OCI-LY7 (cell line): ENCODE measurements at regions not wholly inside any gene's neighbourhood (a gene's known extent, or its start where the extent isn't known, plus 50 kb on each side); places are given as distances from the start of the nearest gene placed in this dataset.

ENCODE experiments used
- BruUV-seq: library from RNA; stranded (reverse); fragments of 400-500 nt; replicated peaks from 2 replicates; lab custom pipeline; 2021; lab: Mats Ljungman, UMichigan
- CTCF ChIA-PET: fragments of 300-600 bp; sonication (Branson Sonifier 250); formaldehyde crosslinking; loops from one replicate; lab custom pipeline; 2022; ENCODE audit warnings: antibody characterized with exemption; ENCODE audit not compliant: unreplicated experiment; lab: Charles Lee
- POLR2A ChIA-PET: fragments of 300-600 bp; sonication (Branson Sonifier 250); formaldehyde crosslinking; loops from one replicate; lab custom pipeline; 2022; ENCODE audit warnings: antibody characterized with exemption; lab: Charles Lee
- DNase-seq: peaks from one replicate; pipeline ENCODE4 v3.0.0-alpha.2; 2015; ENCODE audit warnings: low spot score
- H2AFZ ChIP-seq: fragments of 200-600 bp; sonication (generic), shearing (Covaris generic); 2 replicates; pipeline ENCODE4 v1.6.1; 2014; ENCODE audit warnings: mild to moderate bottlenecking, antibody characterized with exemption, low read length, moderate library complexity
- H3K27ac ChIP-seq: fragments of 200-600 bp; sonication (generic); 2 replicates; pipeline ENCODE4 v1.5.1; 2014; ENCODE audit warnings: mixed run types, low read depth, mild to moderate bottlenecking, moderate library complexity, low read length, inconsistent platforms; ENCODE audit not compliant: poor library complexity, severe bottlenecking
- H3K36me3 ChIP-seq: fragments of 200-600 bp; sonication (generic); 2 replicates; pipeline ENCODE4 v1.6.1; 2014; ENCODE audit warnings: mild to moderate bottlenecking, antibody characterized with exemption, low read length, moderate library complexity, mixed read lengths; ENCODE audit not compliant: insufficient read depth
- H3K4me1 ChIP-seq: fragments of 200-600 bp; sonication (generic); 2 replicates; pipeline ENCODE4 v1.5.1; 2014; ENCODE audit warnings: mild to moderate bottlenecking, low read length; ENCODE audit not compliant: insufficient read depth, poor library complexity, severe bottlenecking
- H3K4me2 ChIP-seq: fragments of 200-600 bp; sonication (generic); 2 replicates; pipeline ENCODE4 v1.6.1; 2014; ENCODE audit warnings: mild to moderate bottlenecking, low read length
- H3K4me3 ChIP-seq: fragments of 200-600 bp; sonication (generic); 2 replicates; pipeline ENCODE4 v1.5.1; 2014; ENCODE audit warnings: mild to moderate bottlenecking, low read depth, low read length; ENCODE audit not compliant: poor library complexity, severe bottlenecking
- H3K79me2 ChIP-seq: fragments of 200-600 bp; sonication (generic); 2 replicates; pipeline ENCODE4 v1.6.1; 2016; ENCODE audit warnings: low read depth, mild to moderate bottlenecking, low read length, moderate library complexity, mixed read lengths; ENCODE audit not compliant: insufficient read depth
- H3K9me2 ChIP-seq: fragments of 200-600 bp; sonication (generic); 2 replicates; pipeline ENCODE4 v1.6.1; 2016; ENCODE audit warnings: mild to moderate bottlenecking, low read length, mixed read lengths; ENCODE audit not compliant: insufficient read depth
- H3K9me3 ChIP-seq: fragments of 200-600 bp; sonication (generic); 2 replicates; pipeline ENCODE4 v1.6.1; 2014; ENCODE audit warnings: mild to moderate bottlenecking, mixed run types, low read length, mixed read lengths
- H4K20me1 ChIP-seq: fragments of 200-600 bp; sonication (generic); 2 replicates; pipeline ENCODE4 v1.6.1; 2014; ENCODE audit warnings: mild to moderate bottlenecking, antibody characterized with exemption, low read length, moderate library complexity, mixed read lengths; ENCODE audit not compliant: insufficient read depth
- EZH2phosphoT487 ChIP-seq: fragments of 200-600 bp; sonication (generic); IDR thresholded peaks from 2 replicates; pipeline ENCODE4 v1.6.1; 2018; ENCODE audit warnings: low read depth, borderline replicate concordance, mild to moderate bottlenecking, mixed run types, antibody characterized with exemption, low read length, moderate library complexity, mixed read lengths
- intact Hi-C: fragments of 100-400 bp; cut with micrococcal nuclease; formaldehyde crosslinking; loops from one replicate; pipeline ENCODE4 v1.10.0; 2022; ENCODE audit not compliant: unreplicated experiment
- TF ChIP-seq, protein P1 (sequence below): fragments of 200-600 bp; sonication (generic); conservative IDR thresholded peaks from 2 replicates; pipeline ENCODE4 v1.5.1; 2014; ENCODE audit warnings: mild to moderate bottlenecking, antibody characterized with exemption, low read length, moderate library complexity, mixed read lengths

DNA sequence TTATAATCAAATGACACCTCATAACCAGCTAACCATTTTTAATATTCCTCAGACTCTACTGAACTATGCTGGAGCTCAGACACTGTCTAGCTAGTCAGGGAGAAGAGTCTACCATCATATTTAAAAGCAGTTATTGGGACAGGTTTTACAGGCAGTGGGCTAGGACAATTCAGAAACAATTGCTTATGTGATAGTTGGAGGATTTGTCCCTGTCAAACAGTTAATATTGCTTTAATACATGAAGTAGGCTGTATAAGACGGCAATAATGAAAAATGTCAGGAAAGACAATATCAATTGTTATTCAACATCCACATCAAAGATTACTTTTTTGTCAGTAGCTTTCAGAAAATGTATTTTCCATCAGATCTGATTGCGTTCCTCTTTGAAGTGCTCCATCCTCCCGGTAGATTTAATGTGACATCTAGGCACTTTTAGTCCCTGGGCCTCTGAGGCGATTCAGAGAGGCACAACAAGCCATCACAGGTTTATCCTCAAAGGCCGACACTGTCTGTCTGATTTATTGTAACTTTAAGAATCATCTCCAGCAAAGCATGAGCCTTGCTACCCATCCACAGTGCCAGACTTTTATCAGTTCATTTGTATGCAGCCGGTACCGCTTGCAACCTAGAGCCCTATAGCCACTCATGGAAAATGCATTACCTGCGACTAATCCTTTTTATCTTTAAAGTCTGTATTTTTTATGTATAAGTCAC lies 152.2 kb downstream of the PSAT1 start:
- H4K20me1 ChIP-seq: no peaks in the 10 kb centered on the region
- H3K9me2 ChIP-seq: no peaks in the 10 kb centered on the region
- H3K36me3 ChIP-seq: no peaks in the 10 kb centered on the region
- no peak overlapping the region for H3K27ac ChIP-seq
- TF ChIP-seq EZH2phosphoT487: no peak
- TF ChIP-seq, protein P1, sequence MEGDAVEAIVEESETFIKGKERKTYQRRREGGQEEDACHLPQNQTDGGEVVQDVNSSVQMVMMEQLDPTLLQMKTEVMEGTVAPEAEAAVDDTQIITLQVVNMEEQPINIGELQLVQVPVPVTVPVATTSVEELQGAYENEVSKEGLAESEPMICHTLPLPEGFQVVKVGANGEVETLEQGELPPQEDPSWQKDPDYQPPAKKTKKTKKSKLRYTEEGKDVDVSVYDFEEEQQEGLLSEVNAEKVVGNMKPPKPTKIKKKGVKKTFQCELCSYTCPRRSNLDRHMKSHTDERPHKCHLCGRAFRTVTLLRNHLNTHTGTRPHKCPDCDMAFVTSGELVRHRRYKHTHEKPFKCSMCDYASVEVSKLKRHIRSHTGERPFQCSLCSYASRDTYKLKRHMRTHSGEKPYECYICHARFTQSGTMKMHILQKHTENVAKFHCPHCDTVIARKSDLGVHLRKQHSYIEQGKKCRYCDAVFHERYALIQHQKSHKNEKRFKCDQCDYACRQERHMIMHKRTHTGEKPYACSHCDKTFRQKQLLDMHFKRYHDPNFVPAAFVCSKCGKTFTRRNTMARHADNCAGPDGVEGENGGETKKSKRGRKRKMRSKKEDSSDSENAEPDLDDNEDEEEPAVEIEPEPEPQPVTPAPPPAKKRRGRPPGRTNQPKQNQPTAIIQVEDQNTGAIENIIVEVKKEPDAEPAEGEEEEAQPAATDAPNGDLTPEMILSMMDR: no peak
- H3K79me2 ChIP-seq: no peaks in the 10 kb centered on the region
- ChIA-PET POLR2A (interaction anchor here (0.6 to 1.1 kb wide), 6 partner anchors 10 to 308 kb away, joined by 3 to 4 read pairs (median 3); no protein-coding TSS in a partner anchor), CTCF (no interaction called here)
- H3K9me3 ChIP-seq: no peaks in the 10 kb centered on the region
- no peak overlapping the region for H3K4me3 ChIP-seq
- no peaks in the 10 kb centered on the region for H3K4me1 ChIP-seq
- intact Hi-C loops: no loop called here
- no peak overlapping the region for H3K4me2 ChIP-seq
- no peak overlapping the region for H2AFZ ChIP-seq
- no TSS peak for BruUV-seq
- DNase-seq: no peak

DNA sequence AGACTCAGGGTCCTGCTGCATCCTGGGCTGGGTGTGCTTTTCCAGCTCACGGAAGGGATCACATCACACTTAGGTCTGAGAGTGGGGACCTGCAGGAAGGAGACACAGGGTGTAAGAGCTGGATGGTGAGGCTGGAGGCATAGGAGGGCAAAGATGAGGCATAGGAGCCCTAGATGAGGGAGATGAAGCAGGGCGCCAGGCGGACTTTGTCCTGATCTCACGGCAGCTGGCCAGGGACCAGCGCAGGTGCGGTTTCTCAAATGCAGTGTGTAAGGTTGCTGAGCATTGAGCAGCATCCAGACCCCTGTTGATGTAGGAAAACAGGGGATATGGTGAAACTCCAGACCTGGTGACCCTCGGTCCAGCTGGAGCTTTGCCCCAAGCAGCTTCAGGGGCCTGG lies 156.5 kb downstream of the PSAT1 start:
- Histone ChIP-seq H3K27ac (no peak overlapping the region), H4K20me1 (no peaks in the 10 kb centered on the region), H3K9me2 (no peaks in the 10 kb centered on the region), H3K9me3 (no peaks in the 10 kb centered on the region), H3K36me3 (no peaks in the 10 kb centered on the region), H3K79me2 (no peaks in the 10 kb centered on the region), H3K4me3 (no peak overlapping the region), H3K4me1 (no peaks in the 10 kb centered on the region), H3K4me2 (no peak overlapping the region), H2AFZ (no peak overlapping the region)
- CTCF ChIA-PET: no interaction called here
- BruUV-seq: no TSS peak
- POLR2A ChIA-PET: no interaction called here
- no peak for DNase-seq
- TF ChIP-seq EZH2phosphoT487: no peak
- TF ChIP-seq, protein P1: no peak
- intact Hi-C loops: no loop called here

DNA sequence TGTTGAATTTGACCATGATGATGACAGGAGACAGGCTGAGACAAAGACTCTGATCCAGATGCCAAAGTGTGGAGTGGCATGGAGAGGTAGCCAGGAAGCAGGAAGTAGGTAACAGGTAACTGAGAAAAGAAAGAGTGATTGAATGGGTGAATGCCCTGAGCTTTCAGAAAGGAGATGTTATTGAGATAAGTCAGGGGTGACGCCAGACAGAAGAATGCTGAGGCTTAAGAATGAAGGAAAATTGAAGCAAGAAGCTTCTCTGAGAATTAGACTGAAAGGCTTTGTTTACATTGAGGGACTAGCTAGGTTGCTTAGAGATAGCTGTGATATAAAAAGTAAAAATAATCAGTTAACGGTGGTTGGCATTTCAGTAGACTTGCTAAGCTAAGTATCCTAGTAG lies 165.7 kb downstream of the PSAT1 start:
- Histone ChIP-seq H3K9me2 (no peaks in the 10 kb centered on the region), H2AFZ (no peak overlapping the region), H3K4me3 (no peak overlapping the region), H3K79me2 (no peaks in the 10 kb centered on the region), H3K36me3 (no peaks in the 10 kb centered on the region), H3K4me2 (no peak overlapping the region), H3K9me3 (no peaks in the 10 kb centered on the region), H3K27ac (no peak overlapping the region), H3K4me1 (no peaks in the 10 kb centered on the region), H4K20me1 (no peaks in the 10 kb centered on the region)
- TF ChIP-seq, protein P1: no peak
- TF ChIP-seq EZH2phosphoT487: no peak
- no TSS peak for BruUV-seq
- intact Hi-C loops: no loop called here
- no peak for DNase-seq
- CTCF ChIA-PET: no interaction called here
- POLR2A ChIA-PET: interaction anchor here (0.8 to 1.7 kb wide), 2 partner anchors 13 to 14 kb away, joined by 4 to 5 read pairs; no protein-coding TSS in a partner anchor
